ENCODE measurements at regions not wholly inside any gene's neighbourhood (a gene's known extent, or its start where the extent isn't known, plus 50 kb on each side); places are given as distances from the start of the nearest gene placed in this dataset.

GRCh38 chr4:104811727-104812126 is 317.0 kb upstream of the CXXC4 start:
- TF ChIP-seq CTCF (IDR thresholded peaks at IDR 0.05; ENCODE audit: borderline replicate concordance, extremely low read depth, low read length, poor library complexity, severe bottlenecking) (no peak), EZH2 (IDR thresholded peaks at IDR 0.05; ENCODE audit: borderline replicate concordance, low read depth, low read length, severe bottlenecking) (no peak)

All from DND-41 (cell line).